ENCODE measurements at regions not wholly inside any gene's neighbourhood (a gene's known extent, or its start where the extent isn't known, plus 50 kb on each side); places are given as distances from the start of the nearest gene placed in this dataset.

GRCh38 chr11:109972181-109972715, 120.9 kb upstream of the ZC3H12C start (continued):
- TF ChIP-seq RCOR1 (conservative IDR thresholded peaks at IDR 0.05; ENCODE audit: low read depth, low read length) = 0 out of 2 replicates have a peak, but pooled peaks have one; percentile 23
- TF ChIP-seq SPI1 (IDR thresholded peaks at IDR 0.05; ENCODE audit: borderline replicate concordance, insufficient read depth, low read depth, low read length) = peak; percentile 70; the same call in 1 of the 2 replicates
- TF ChIP-seq HDAC2 (IDR thresholded peaks at IDR 0.05) = no peak
- TF ChIP-seq STAT3 (IDR thresholded peaks at IDR 0.05; ENCODE audit: low read depth, low read length) = 0 out of 2 replicates have a peak, but pooled peaks have one; percentile 35

- intact Hi-C loops (cut with micrococcal nuclease; ENCODE audit: unreplicated experiment) = loop anchor here (1.0 kb wide), 1 partner anchor 27 kb away; no protein-coding TSS in a partner anchor
- H3K9me3 ChIP-seq (replicated peaks; ENCODE audit: control insufficient read depth, insufficient read depth, low read length) = peaks cover 5% of the 10 kb centered on the region; the same call in 2 of the 3 replicates
- H4K20me1 ChIP-seq (ENCODE audit: control insufficient read depth, insufficient read depth) = no peaks in the 10 kb centered on the region
- no peak overlapping the region for H3K4me3 ChIP-seq
- 0 out of 2 replicates have a peak, but pooled peaks have one; percentile 50 for TF ChIP-seq MEF2A (IDR thresholded peaks at IDR 0.05; ENCODE audit: insufficient read depth, low read depth, low read length)
- TF ChIP-seq FOXK2 (IDR thresholded peaks at IDR 0.05) = no peak
- TF ChIP-seq NR2C1 (IDR thresholded peaks at IDR 0.05) = peak; percentile 74
- 0 out of 2 replicates have a peak, but pooled peaks have one; percentile 9 for TF ChIP-seq FOXM1 (IDR thresholded peaks at IDR 0.05; ENCODE audit: low read depth, low read length)
- TF ChIP-seq RFX5 (IDR thresholded peaks at IDR 0.05; ENCODE audit: low read depth, low read length) = no peak
- TF ChIP-seq IKZF1 (conservative IDR thresholded peaks at IDR 0.05) = peak; percentile 78
- peak; percentile 35 to 64; a peak in 2 of 4 replicates for TF ChIP-seq IKZF2 (IDR thresholded peaks at IDR 0.05)
- TF ChIP-seq DPF2 (IDR thresholded peaks at IDR 0.05) = 0 out of 2 replicates have a peak, but pooled peaks have one; percentile 9
- TF ChIP-seq ATF7 (IDR thresholded peaks at IDR 0.05; ENCODE audit: low read depth) = 0 out of 2 replicates have a peak, but pooled peaks have one; percentile 57
- TF ChIP-seq NBN (IDR thresholded peaks at IDR 0.05) = 0 out of 2 replicates have a peak, but pooled peaks have one; percentile 19
- peak; percentile 94 for TF ChIP-seq NR2F1 (conservative IDR thresholded peaks at IDR 0.05)
- TF ChIP-seq POU2F2 (IDR thresholded peaks at IDR 0.05; ENCODE audit: borderline replicate concordance, low read depth, low read length) = no peak
- no peak for TF ChIP-seq CTCF (IDR thresholded peaks at IDR 0.05 in 2 of 3, conservative IDR thresholded peaks at IDR 0.05 in 1 of 3; ENCODE audit: control insufficient read depth in 2 of 3, extremely low read depth in 1 of 3, insufficient read depth in 1 of 3, low read depth in 3 of 3, low read length in 3 of 3)
- ChIA-PET SMC1A (ENCODE audit: uncharacterized antibody, unreplicated experiment) (interaction anchor here (0.9 to 12.2 kb wide), 10 partner anchors 11 to 121 kb away, joined by 3 to 223 read pairs (median 22); partner anchors contain the start of gene ZC3H12C), RAD21 (ENCODE audit: unreplicated experiment) (interaction anchor here (1.4 to 12.4 kb wide), 9 partner anchors 10 to 128 kb away, joined by 5 to 185 read pairs (median 40); partner anchors contain the start of gene ZC3H12C), CTCF (interaction anchor here (1.0 to 6.1 kb wide), 8 partner anchors 11 to 54 kb away, joined by 3 to 36 read pairs (median 8); no protein-coding TSS in a partner anchor), POLR2A (interaction anchor here (1.5 to 8.1 kb wide), 7 partner anchors 10 to 105 kb away, joined by 3 to 76 read pairs (median 28); no protein-coding TSS in a partner anchor)
- in situ Hi-C loops (cut with MboI) = no loop called here
- peak overlapping the region; percentile 56 for H3K27ac ChIP-seq (ENCODE audit: control insufficient read depth, insufficient read depth)
- no peak overlapping the region for H2AFZ ChIP-seq (ENCODE audit: control insufficient read depth, low read depth, low read length)
- DNase-seq (ENCODE audit: low read depth, low spot score) = no peak
- peak; percentile 1; the same call in 1 of the 3 replicates for ATAC-seq
- FAIRE-seq = no peak
- H3K4me1 ChIP-seq (ENCODE audit: control insufficient read depth, insufficient read depth, low read length) = peaks cover 38% of the 10 kb centered on the region
- H3K9ac ChIP-seq (ENCODE audit: control insufficient read depth, insufficient read depth, low read length) = no peak overlapping the region; the same call in 1 of the 2 replicates
- H3K4me2 ChIP-seq (ENCODE audit: control insufficient read depth, insufficient read depth) = peak overlapping the region; percentile 68
- H3K27me3 ChIP-seq (replicated peaks in 1 of 2; ENCODE audit: control insufficient read depth in 2 of 2, insufficient read depth in 2 of 2, low read length in 1 of 2) = no peaks in the 10 kb centered on the region; a peak in 1 of 4 replicates
- H3K79me2 ChIP-seq (ENCODE audit: control insufficient read depth, insufficient read depth, low read length) = no peaks in the 10 kb centered on the region
- BruUV-seq (replicated peaks) = no TSS peak
- H3K36me3 ChIP-seq (ENCODE audit: control insufficient read depth in 2 of 2, insufficient read depth in 2 of 2, low read length in 1 of 2) = no peaks in the 10 kb centered on the region
Observed at GRCh38 chr11:109972939-109973338, 120.3 kb upstream of the ZC3H12C start.
